MM.1S (cell line): ENCODE measurements at regions not wholly inside any gene's neighbourhood (a gene's known extent, or its start where the extent isn't known, plus 50 kb on each side); places are given as distances from the start of the nearest gene placed in this dataset.
A peak's percentile ranks its signal among the peaks of the same experiment; 100 is the strongest.
"Not testable (repeated sequence)": the region's sequence is repeated elsewhere in the genome, so short reads cannot be mapped to it uniquely, and the experiment has no call there.

Experiments used
- DNase-seq: peaks from one replicate; pipeline ENCODE4 v3.0.0-alpha.2; 2015
- H2AFZ ChIP-seq: fragments of 300-600 bp; sonication (generic); 2 replicates; pipeline ENCODE4 v1.6.0; 2016; ENCODE audit warnings: antibody characterized with exemption, low read length
- H3F3A ChIP-seq: fragments of 300-600 bp; sonication (generic); 2 replicates; pipeline ENCODE4 v1.6.1; 2016; ENCODE audit warnings: mild to moderate bottlenecking, antibody characterized with exemption, low read length, moderate library complexity, mixed read lengths; ENCODE audit not compliant: insufficient read depth
- H3K27ac ChIP-seq: fragments of 300-600 bp; sonication (generic); 2 replicates; pipeline ENCODE4 v1.5.1; 2016; ENCODE audit warnings: mild to moderate bottlenecking, low read length
- H3K27me3 ChIP-seq: fragments of 300-600 bp; sonication (generic); replicated peaks from 2 replicates; pipeline ENCODE4 v1.6.0; 2016; ENCODE audit warnings: low read length; ENCODE audit not compliant: insufficient read depth
- H3K36me3 ChIP-seq: fragments of 300-600 bp; sonication (generic); replicated peaks from 2 replicates; pipeline ENCODE4 v1.6.1; 2016; ENCODE audit warnings: mild to moderate bottlenecking, low read length, mixed read lengths; ENCODE audit not compliant: insufficient read depth
- H3K4me1 ChIP-seq: fragments of 300-600 bp; sonication (generic); 2 replicates; pipeline ENCODE4 v1.6.1; 2016; ENCODE audit warnings: low read length, mixed read lengths
- H3K4me2 ChIP-seq: fragments of 300-600 bp; sonication (generic); 2 replicates; pipeline ENCODE4 v1.6.0; 2016; ENCODE audit warnings: low read depth, low read length
- H3K4me3 ChIP-seq: fragments of 300-600 bp; sonication (generic); 2 replicates; pipeline ENCODE4 v1.5.1; 2016; ENCODE audit warnings: low read length, mixed read lengths
- H3K79me2 ChIP-seq: fragments of 300-600 bp; sonication (generic); 2 replicates; pipeline ENCODE4 v1.6.1; 2016; ENCODE audit warnings: mixed run types, low read length, mixed read lengths
- H3K9ac ChIP-seq: fragments of 300-600 bp; sonication (generic); 2 replicates; pipeline ENCODE4 v1.6.1; 2016; ENCODE audit warnings: low read length, mixed read lengths
- H3K9me2 ChIP-seq: fragments of 300-600 bp; sonication (generic); replicated peaks from 2 replicates; pipeline ENCODE4 v1.6.1; 2016; ENCODE audit warnings: mild to moderate bottlenecking, low read length, mixed read lengths; ENCODE audit not compliant: insufficient read depth
- H3K9me3 ChIP-seq: fragments of 300-600 bp; sonication (generic); replicated peaks from 2 replicates; pipeline ENCODE4 v1.6.1; 2016; ENCODE audit warnings: mild to moderate bottlenecking, low read length, mixed read lengths; ENCODE audit not compliant: insufficient read depth
- H4K20me1 ChIP-seq: fragments of 300-600 bp; sonication (generic); 2 replicates; pipeline ENCODE4 v1.6.1; 2016; ENCODE audit warnings: mild to moderate bottlenecking, low read length, moderate library complexity, mixed read lengths; ENCODE audit not compliant: insufficient read depth
- EZH2 ChIP-seq: fragments of 300-600 bp; sonication (generic); optimal IDR thresholded peaks from 2 replicates; pipeline ENCODE3; 2017; ENCODE audit warnings: low read depth, mild to moderate bottlenecking, antibody characterized with exemption, low read length, mixed read lengths
- EZH2phosphoT487 ChIP-seq: fragments of 300-600 bp; sonication (generic); IDR thresholded peaks from 2 replicates; pipeline ENCODE4 v1.6.1; 2018; ENCODE audit warnings: antibody characterized with exemption, low read length
- TF ChIP-seq, protein P1 (sequence below): fragments of 300-600 bp; sonication (generic); IDR thresholded peaks from 2 replicates; pipeline ENCODE4 v1.5.1; 2016; ENCODE audit warnings: antibody characterized with exemption, low read length, mixed read lengths

DNA sequence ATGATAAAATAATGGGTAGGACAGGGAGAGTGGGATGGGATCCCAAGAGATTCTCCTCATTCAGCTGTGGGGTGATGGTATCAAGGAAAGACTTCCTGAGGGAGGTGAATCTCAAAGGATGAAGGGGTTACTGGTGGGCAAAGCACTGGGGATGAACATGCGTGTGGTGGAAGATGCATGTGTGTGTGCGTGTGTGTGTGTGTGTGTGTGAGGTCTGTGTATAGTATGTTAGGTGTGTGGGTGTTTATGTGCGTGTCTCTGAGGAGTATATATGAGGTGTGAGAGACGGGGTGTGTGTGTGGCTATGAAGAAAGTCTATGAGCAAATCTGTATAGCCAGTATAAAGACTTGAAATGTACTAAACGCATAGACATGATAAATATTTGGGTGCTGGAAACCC is 220.0 kb upstream of the MYLIP start:
- no peak overlapping the region for H3K4me2 ChIP-seq
- no peaks in the 10 kb centered on the region for H4K20me1 ChIP-seq
- H3K9me2 ChIP-seq, result no peaks in the 10 kb centered on the region
- no peaks in the 10 kb centered on the region for H3K79me2 ChIP-seq
- H3K27ac ChIP-seq, result no peak overlapping the region
- no peak overlapping the region for H3K9ac ChIP-seq
- no peaks in the 10 kb centered on the region for H3K36me3 ChIP-seq
- H2AFZ ChIP-seq, result no peak overlapping the region
- H3K9me3 ChIP-seq, result no peaks in the 10 kb centered on the region
- no peak overlapping the region for H3K4me3 ChIP-seq
- H3F3A ChIP-seq, result peaks cover 4% of the 10 kb centered on the region; the same call in 1 of the 2 replicates
- TF ChIP-seq, protein P1, sequence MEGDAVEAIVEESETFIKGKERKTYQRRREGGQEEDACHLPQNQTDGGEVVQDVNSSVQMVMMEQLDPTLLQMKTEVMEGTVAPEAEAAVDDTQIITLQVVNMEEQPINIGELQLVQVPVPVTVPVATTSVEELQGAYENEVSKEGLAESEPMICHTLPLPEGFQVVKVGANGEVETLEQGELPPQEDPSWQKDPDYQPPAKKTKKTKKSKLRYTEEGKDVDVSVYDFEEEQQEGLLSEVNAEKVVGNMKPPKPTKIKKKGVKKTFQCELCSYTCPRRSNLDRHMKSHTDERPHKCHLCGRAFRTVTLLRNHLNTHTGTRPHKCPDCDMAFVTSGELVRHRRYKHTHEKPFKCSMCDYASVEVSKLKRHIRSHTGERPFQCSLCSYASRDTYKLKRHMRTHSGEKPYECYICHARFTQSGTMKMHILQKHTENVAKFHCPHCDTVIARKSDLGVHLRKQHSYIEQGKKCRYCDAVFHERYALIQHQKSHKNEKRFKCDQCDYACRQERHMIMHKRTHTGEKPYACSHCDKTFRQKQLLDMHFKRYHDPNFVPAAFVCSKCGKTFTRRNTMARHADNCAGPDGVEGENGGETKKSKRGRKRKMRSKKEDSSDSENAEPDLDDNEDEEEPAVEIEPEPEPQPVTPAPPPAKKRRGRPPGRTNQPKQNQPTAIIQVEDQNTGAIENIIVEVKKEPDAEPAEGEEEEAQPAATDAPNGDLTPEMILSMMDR, result no peak
- no peak for TF ChIP-seq EZH2phosphoT487
- TF ChIP-seq EZH2, result no peak
- peaks cover 13% of the 10 kb centered on the region for H3K4me1 ChIP-seq
- H3K27me3 ChIP-seq, result no peaks in the 10 kb centered on the region
- no peak for DNase-seq

DNA sequence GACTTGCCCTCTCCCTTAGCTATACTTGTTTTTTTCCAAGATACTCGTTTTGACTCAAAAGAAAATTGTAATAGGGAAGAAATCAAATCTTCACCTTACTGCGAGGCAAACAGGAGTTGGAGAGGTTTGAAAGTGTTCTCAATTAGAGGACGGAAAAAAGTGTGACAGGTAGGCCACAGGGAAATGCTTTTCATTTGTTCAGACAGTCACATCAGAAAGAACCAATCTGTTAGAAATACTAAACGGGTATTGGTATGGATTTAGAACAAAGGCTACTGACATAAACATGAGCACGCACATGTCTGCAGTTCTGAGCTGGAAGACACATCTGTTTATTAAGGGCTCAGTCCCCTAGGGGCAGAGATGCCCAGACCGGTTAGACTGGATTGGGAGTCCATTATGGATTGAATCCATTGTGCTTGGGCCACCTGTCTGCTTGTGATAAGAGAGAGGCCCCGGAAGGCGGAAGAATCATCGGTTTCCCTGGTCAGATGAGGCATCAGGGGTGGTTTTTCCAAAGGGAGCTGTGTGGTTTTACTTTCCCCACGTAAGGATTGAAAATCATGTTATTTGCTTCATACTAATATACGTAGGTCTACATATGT is 220.9 kb upstream of the MYLIP start:
- Histone ChIP-seq H3K79me2 (no peaks in the 10 kb centered on the region), H3K9me2 (no peaks in the 10 kb centered on the region), H3K4me2 (peak overlapping the region; percentile 44), H3K36me3 (no peaks in the 10 kb centered on the region), H3K9ac (peak overlapping the region; percentile 3; the same call in 1 of the 2 replicates), H3K4me1 (peaks cover 13% of the 10 kb centered on the region), H4K20me1 (no peaks in the 10 kb centered on the region), H3K4me3 (0 out of 2 replicates have a peak overlapping the region, but pooled peaks have one; percentile 4), H3F3A (peaks cover 4% of the 10 kb centered on the region; the same call in 1 of the 2 replicates), H3K27me3 (no peaks in the 10 kb centered on the region), H3K9me3 (no peaks in the 10 kb centered on the region), H2AFZ (peak overlapping the region; percentile 18), H3K27ac (peak overlapping the region; percentile 74; the same call in 1 of the 2 replicates)
- DNase-seq, result no peak
- no peak for TF ChIP-seq EZH2
- TF ChIP-seq EZH2phosphoT487, result no peak
- TF ChIP-seq, protein P1, result no peak

- H3K27ac ChIP-seq, result peak overlapping the region; percentile 74; the same call in 1 of the 2 replicates
- DNase-seq, result peak; percentile 26
- peak overlapping the region; percentile 18 for H2AFZ ChIP-seq
- peak overlapping the region; percentile 44 for H3K4me2 ChIP-seq
- not testable (repeated sequence) for H3K9me2 ChIP-seq, H3F3A ChIP-seq, H3K9me3 ChIP-seq, H3K27me3 ChIP-seq, H3K36me3 ChIP-seq, H3K79me2 ChIP-seq, H4K20me1 ChIP-seq
- 0 out of 2 replicates have a peak overlapping the region, but pooled peaks have one; percentile 4 for H3K4me3 ChIP-seq
- H3K9ac ChIP-seq, result peak overlapping the region; percentile 3; the same call in 1 of the 2 replicates
- H3K4me1 ChIP-seq, result peaks cover 13% of the 10 kb centered on the region
Measured at GRCh38 chr6:15907220-15907913, 221.5 kb upstream of the MYLIP start.
